GM19455 (cell line): ENCODE measurements at regions not wholly inside any gene's neighbourhood (a gene's known extent, or its start where the extent isn't known, plus 50 kb on each side); places are given as distances from the start of the nearest gene placed in this dataset.
"Not testable (repeated sequence)": the region's sequence is repeated elsewhere in the genome, so short reads cannot be mapped to it uniquely, and the experiment has no call there.

Experiments
- ATAC-seq: cut with Tn5 transposase; IDR thresholded peaks from one replicate; pipeline ENCODE4 v1.9.1; 2021; ENCODE audit not compliant: unreplicated experiment

- not testable (repeated sequence) for ATAC-seq
These were observed 57.8 kb upstream of the SMIM30 start for GRCh38 chr7:113176180-113176579.

GRCh38 chr7:113175525-113176104 is 57.3 kb upstream of the SMIM30 start:
- no peak for ATAC-seq

- no peak for ATAC-seq
These were observed 54.4 kb upstream of the SMIM30 start for GRCh38 chr7:113172726-113173125.

GRCh38 chr7:113170591-113170990 is 52.2 kb upstream of the SMIM30 start:
- no peak for ATAC-seq
